Bone marrow (tissue), 2 donors: ENCODE measurements at regions not wholly inside any gene's neighbourhood (a gene's known extent, or its start where the extent isn't known, plus 50 kb on each side); places are given as distances from the start of the nearest gene placed in this dataset.

ENCODE experiments used
- DNase-seq, 2 donors: peaks; one replicate each; lab custom pipeline; 2025; lab: John Stamatoyannopoulos, UW

GRCh38 chr18:8458546-8459215 lies 150.6 kb upstream of the RAB12 start:
- no peak for DNase-seq

- DNase-seq: no peak
Measured at GRCh38 chr18:8460748-8461147, 148.5 kb upstream of the RAB12 start.

- no peak for DNase-seq
Measured at GRCh38 chr18:8461544-8461943, 147.7 kb upstream of the RAB12 start.

- DNase-seq: no peak
Measured at GRCh38 chr18:8462651-8463185, 146.5 kb upstream of the RAB12 start.

GRCh38 chr18:8463791-8464190 lies 145.4 kb upstream of the RAB12 start:
- no peak for DNase-seq

- DNase-seq: no peak
Measured at GRCh38 chr18:8468191-8468590, 141.0 kb upstream of the RAB12 start.

GRCh38 chr18:8468921-8469335 lies 140.3 kb upstream of the RAB12 start:
- no peak for DNase-seq

GRCh38 chr18:8469544-8470130 lies 139.6 kb upstream of the RAB12 start:
- DNase-seq: no peak

- no peak for DNase-seq
Measured at GRCh38 chr18:8471372-8471771, 137.9 kb upstream of the RAB12 start.

- DNase-seq: no peak
Measured at GRCh38 chr18:8474661-8475060, 134.6 kb upstream of the RAB12 start.

GRCh38 chr18:8477615-8478014 lies 131.6 kb upstream of the RAB12 start:
- no peak for DNase-seq

GRCh38 chr18:8478166-8478967 lies 130.9 kb upstream of the RAB12 start:
- peak; percentile 7 to 32 for DNase-seq

- DNase-seq: no peak
Measured at GRCh38 chr18:8478968-8479370, 130.3 kb upstream of the RAB12 start.

- no peak for DNase-seq
Measured at GRCh38 chr18:8479789-8480188, 129.4 kb upstream of the RAB12 start.

- DNase-seq: no peak
Measured at GRCh38 chr18:8480506-8481328, 128.5 kb upstream of the RAB12 start.

- no peak for DNase-seq
Measured at GRCh38 chr18:8484951-8485350, 124.3 kb upstream of the RAB12 start.

- no peak for DNase-seq
Measured at GRCh38 chr18:8489761-8490160, 119.5 kb upstream of the RAB12 start.

GRCh38 chr18:8491516-8491915 lies 117.7 kb upstream of the RAB12 start:
- DNase-seq: no peak

- no peak for DNase-seq
Measured at GRCh38 chr18:8493141-8493540, 116.1 kb upstream of the RAB12 start.

GRCh38 chr18:8496186-8496585 lies 113.1 kb upstream of the RAB12 start:
- no peak for DNase-seq

- DNase-seq: no peak
Measured at GRCh38 chr18:8498905-8499304, 110.3 kb upstream of the RAB12 start.
